ENCODE measurements at regions not wholly inside any gene's neighbourhood (a gene's known extent, or its start where the extent isn't known, plus 50 kb on each side); places are given as distances from the start of the nearest gene placed in this dataset.

GRCh38 chr10:3946234-3947229 lies 161.5 kb upstream of the KLF6 start:
- DNase-seq, result no peak
- intact Hi-C loops (cut with DNase I), result no loop called here

GRCh38 chr10:3945026-3945425 lies 160.0 kb upstream of the KLF6 start:
- no peak for DNase-seq
- intact Hi-C loops (cut with DNase I), result no loop called here

GRCh38 chr10:3944591-3944990 lies 159.6 kb upstream of the KLF6 start:
- intact Hi-C loops (cut with DNase I), result no loop called here
- DNase-seq, result no peak

- intact Hi-C loops (cut with DNase I), result no loop called here
- DNase-seq, result no peak
Observed at GRCh38 chr10:3943695-3944257, 158.8 kb upstream of the KLF6 start.

GRCh38 chr10:3942937-3943489 lies 158.0 kb upstream of the KLF6 start:
- DNase-seq, result no peak
- intact Hi-C loops (cut with DNase I), result no loop called here

GRCh38 chr10:3941676-3942075 lies 156.7 kb upstream of the KLF6 start:
- DNase-seq, result no peak
- intact Hi-C loops (cut with DNase I), result no loop called here

GRCh38 chr10:3936422-3937040 lies 151.5 kb upstream of the KLF6 start:
- intact Hi-C loops (cut with DNase I), result no loop called here
- DNase-seq, result no peak

GRCh38 chr10:3935933-3936359 lies 150.9 kb upstream of the KLF6 start:
- intact Hi-C loops (cut with DNase I), result no loop called here
- no peak for DNase-seq

GRCh38 chr10:3935141-3935540 lies 150.1 kb upstream of the KLF6 start:
- DNase-seq, result no peak
- intact Hi-C loops (cut with DNase I), result no loop called here

- intact Hi-C loops (cut with DNase I), result no loop called here
- no peak for DNase-seq
Observed at GRCh38 chr10:3933733-3934132, 148.7 kb upstream of the KLF6 start.

GRCh38 chr10:3932597-3933375 lies 147.8 kb upstream of the KLF6 start:
- intact Hi-C loops (cut with DNase I), result no loop called here
- DNase-seq, result no peak

GRCh38 chr10:3931901-3932300 lies 146.9 kb upstream of the KLF6 start:
- peak in 1 of 10 donors; percentile 74 for DNase-seq
- intact Hi-C loops (cut with DNase I), result no loop called here

- intact Hi-C loops (cut with DNase I), result no loop called here
- DNase-seq, result no peak
Observed at GRCh38 chr10:3931224-3931623, 146.2 kb upstream of the KLF6 start.

- intact Hi-C loops (cut with DNase I), result no loop called here
- DNase-seq, result no peak
Observed at GRCh38 chr10:3928569-3928968, 143.6 kb upstream of the KLF6 start.

GRCh38 chr10:3928078-3928477 lies 143.1 kb upstream of the KLF6 start:
- intact Hi-C loops (cut with DNase I), result no loop called here
- no peak for DNase-seq

- intact Hi-C loops (cut with DNase I), result no loop called here
- DNase-seq, result no peak
Observed at GRCh38 chr10:3926675-3927525, 141.9 kb upstream of the KLF6 start.

- intact Hi-C loops (cut with DNase I), result no loop called here
- DNase-seq, result no peak
Observed at GRCh38 chr10:3926258-3926657, 141.2 kb upstream of the KLF6 start.

- intact Hi-C loops (cut with DNase I), result no loop called here
- no peak for DNase-seq
Observed at GRCh38 chr10:3925184-3925583, 140.2 kb upstream of the KLF6 start.

- intact Hi-C loops (cut with DNase I), result no loop called here
- no peak for DNase-seq
Observed at GRCh38 chr10:3924344-3924743, 139.3 kb upstream of the KLF6 start.

GRCh38 chr10:3923033-3923432 lies 138.0 kb upstream of the KLF6 start:
- DNase-seq, result no peak
- intact Hi-C loops (cut with DNase I), result no loop called here
